DOHH2 (cell line): ENCODE measurements at regions not wholly inside any gene's neighbourhood (a gene's known extent, or its start where the extent isn't known, plus 50 kb on each side); places are given as distances from the start of the nearest gene placed in this dataset.

Experiments used
- CTCF ChIP-seq: fragments of 200-600 bp; sonication (generic); IDR thresholded peaks from one replicate; pipeline ENCODE4 v1.5.1; 2014; ENCODE audit warnings: antibody characterized with exemption, mild to moderate bottlenecking, low read depth, low read length; ENCODE audit not compliant: poor library complexity, severe bottlenecking
- EZH2phosphoT487 ChIP-seq: fragments of 200-600 bp; sonication (generic); IDR thresholded peaks from 2 replicates; pipeline ENCODE4 v1.6.1; 2017; ENCODE audit warnings: borderline replicate concordance, mild to moderate bottlenecking, antibody characterized with exemption, low read length, moderate library complexity, mixed read lengths

- TF ChIP-seq EZH2phosphoT487, result no peak
- no peak for TF ChIP-seq CTCF
Observed at GRCh38 chr14:81716953-81717352, 183.3 kb upstream of the SEL1L start.
